Fibroblast of lung (primary cell): ENCODE measurements at regions not wholly inside any gene's neighbourhood (a gene's known extent, or its start where the extent isn't known, plus 50 kb on each side); places are given as distances from the start of the nearest gene placed in this dataset.

Experiments
- DNase-seq, 2 donors: peaks; one replicate each; pipeline versions ENCODE4 v3.0.0 to v3.0.0-alpha.2; 2010; ENCODE audit warnings: low read depth in 2 of 2
- H2AFZ ChIP-seq: 2 replicates; pipeline ENCODE4 v1.5.1; 2012; ENCODE audit warnings: low read length, control low read depth, inconsistent platforms
- H3K27ac ChIP-seq: 2 replicates; pipeline ENCODE4 v1.5.1; 2011; ENCODE audit warnings: low read length, control low read depth; ENCODE audit not compliant: insufficient read depth
- H3K27me3 ChIP-seq: 2 replicates; pipeline ENCODE4 v1.5.1; 2011; ENCODE audit warnings: mild to moderate bottlenecking, low read length; ENCODE audit not compliant: control insufficient read depth, insufficient read depth
- H3K36me3 ChIP-seq: 2 replicates; pipeline ENCODE4 v1.5.1; 2011; ENCODE audit warnings: low read length; ENCODE audit not compliant: control insufficient read depth, insufficient read depth
- H3K4me1 ChIP-seq: 2 replicates; pipeline ENCODE4 v1.5.1; 2011; ENCODE audit warnings: low read length; ENCODE audit not compliant: control insufficient read depth, insufficient read depth; ENCODE audit errors: extremely low read depth
- H3K4me2 ChIP-seq: 2 replicates; pipeline ENCODE4 v1.5.1; 2011; ENCODE audit warnings: low read length, control low read depth; ENCODE audit not compliant: insufficient read depth; ENCODE audit errors: extremely low read depth
- H3K4me3 ChIP-seq, 4 experiments: fragments of 200-600 bp in 1 of 4; sonication (generic) in 1 of 4; replicated peaks in 1 of 4; 2 replicates each; pipeline ENCODE4 v1.5.1; 2011 to 2016; ENCODE audit warnings: low read length in 4 of 4, low read depth in 3 of 4, mild to moderate bottlenecking in 3 of 4, control low read depth in 2 of 4, inconsistent platforms in 1 of 4, mixed read lengths in 1 of 4; ENCODE audit not compliant: insufficient read depth in 1 of 4; ENCODE audit errors: control extremely low read depth in 1 of 4
- H3K79me2 ChIP-seq: 2 replicates; pipeline ENCODE4 v1.5.1; 2012; ENCODE audit warnings: mild to moderate bottlenecking, low read length, inconsistent platforms; ENCODE audit not compliant: control insufficient read depth, insufficient read depth
- H3K9ac ChIP-seq: 2 replicates; pipeline ENCODE4 v1.5.1; 2011; ENCODE audit warnings: mild to moderate bottlenecking, low read length, control low read depth; ENCODE audit not compliant: insufficient read depth
- H3K9me3 ChIP-seq: 2 replicates; pipeline ENCODE4 v1.5.1; 2012; ENCODE audit warnings: low read depth, low read length; ENCODE audit not compliant: control insufficient read depth, insufficient read depth
- H4K20me1 ChIP-seq: 2 replicates; pipeline ENCODE4 v1.5.1; 2011; ENCODE audit warnings: low read length; ENCODE audit not compliant: control insufficient read depth, insufficient read depth; ENCODE audit errors: extremely low read depth
- EZH2 ChIP-seq: IDR thresholded peaks from 2 replicates; pipeline ENCODE4 v1.5.1; 2012; ENCODE audit warnings: low read length, control low read depth, mild to moderate bottlenecking; ENCODE audit errors: missing control alignments
- TF ChIP-seq, protein P1 (sequence below), 2 donors: IDR thresholded peaks in 1 of 2; conservative IDR thresholded peaks in 1 of 2; 1 replicate in 1 of 2; 2 replicates in 1 of 2; pipeline ENCODE4 v1.5.1; 2011 to 2012; ENCODE audit warnings: low read length in 2 of 2, control low read depth in 1 of 2, inconsistent platforms in 1 of 2, low read depth in 1 of 2, mild to moderate bottlenecking in 1 of 2

GRCh38 chr13:89097994-89098393 is 1426.8 kb downstream of the SLITRK5 start:
- H3K79me2 ChIP-seq: no peaks in the 10 kb centered on the region
- no peak for TF ChIP-seq EZH2
- TF ChIP-seq, protein P1, sequence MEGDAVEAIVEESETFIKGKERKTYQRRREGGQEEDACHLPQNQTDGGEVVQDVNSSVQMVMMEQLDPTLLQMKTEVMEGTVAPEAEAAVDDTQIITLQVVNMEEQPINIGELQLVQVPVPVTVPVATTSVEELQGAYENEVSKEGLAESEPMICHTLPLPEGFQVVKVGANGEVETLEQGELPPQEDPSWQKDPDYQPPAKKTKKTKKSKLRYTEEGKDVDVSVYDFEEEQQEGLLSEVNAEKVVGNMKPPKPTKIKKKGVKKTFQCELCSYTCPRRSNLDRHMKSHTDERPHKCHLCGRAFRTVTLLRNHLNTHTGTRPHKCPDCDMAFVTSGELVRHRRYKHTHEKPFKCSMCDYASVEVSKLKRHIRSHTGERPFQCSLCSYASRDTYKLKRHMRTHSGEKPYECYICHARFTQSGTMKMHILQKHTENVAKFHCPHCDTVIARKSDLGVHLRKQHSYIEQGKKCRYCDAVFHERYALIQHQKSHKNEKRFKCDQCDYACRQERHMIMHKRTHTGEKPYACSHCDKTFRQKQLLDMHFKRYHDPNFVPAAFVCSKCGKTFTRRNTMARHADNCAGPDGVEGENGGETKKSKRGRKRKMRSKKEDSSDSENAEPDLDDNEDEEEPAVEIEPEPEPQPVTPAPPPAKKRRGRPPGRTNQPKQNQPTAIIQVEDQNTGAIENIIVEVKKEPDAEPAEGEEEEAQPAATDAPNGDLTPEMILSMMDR (conservative IDR thresholded peaks at IDR 0.05 in 1 of 2, IDR thresholded peaks at IDR 0.05 in 1 of 2; ENCODE audit: low read depth in 1 of 2, low read length in 2 of 2): no peak
- H3K9me3 ChIP-seq: no peaks in the 10 kb centered on the region
- no peak overlapping the region for H3K27ac ChIP-seq
- H3K4me1 ChIP-seq: no peaks in the 10 kb centered on the region
- no peak for DNase-seq
- no peaks in the 10 kb centered on the region for H4K20me1 ChIP-seq
- H3K4me3 ChIP-seq: no peak overlapping the region
- H3K4me2 ChIP-seq: no peak overlapping the region
- no peak overlapping the region for H2AFZ ChIP-seq
- H3K27me3 ChIP-seq: no peaks in the 10 kb centered on the region
- H3K9ac ChIP-seq: no peak overlapping the region
- no peaks in the 10 kb centered on the region for H3K36me3 ChIP-seq

GRCh38 chr13:89113744-89114143 is 1442.6 kb downstream of the SLITRK5 start:
- H3K9me3 ChIP-seq: no peaks in the 10 kb centered on the region
- no peak overlapping the region for H3K27ac ChIP-seq
- no peak overlapping the region for H2AFZ ChIP-seq
- H4K20me1 ChIP-seq: no peaks in the 10 kb centered on the region
- no peaks in the 10 kb centered on the region for H3K27me3 ChIP-seq
- no peak overlapping the region for H3K4me2 ChIP-seq
- H3K79me2 ChIP-seq: no peaks in the 10 kb centered on the region
- no peaks in the 10 kb centered on the region for H3K4me1 ChIP-seq
- no peak for DNase-seq
- no peak overlapping the region for H3K4me3 ChIP-seq
- no peak overlapping the region for H3K9ac ChIP-seq
- no peaks in the 10 kb centered on the region for H3K36me3 ChIP-seq
- TF ChIP-seq, protein P1 (conservative IDR thresholded peaks at IDR 0.05 in 1 of 2, IDR thresholded peaks at IDR 0.05 in 1 of 2; ENCODE audit: low read depth in 1 of 2, low read length in 2 of 2): no peak
- TF ChIP-seq EZH2: no peak

GRCh38 chr13:89115307-89115706 is 1444.1 kb downstream of the SLITRK5 start:
- no peaks in the 10 kb centered on the region for H3K4me1 ChIP-seq
- H4K20me1 ChIP-seq: no peaks in the 10 kb centered on the region
- no peak for DNase-seq
- H3K27ac ChIP-seq: no peak overlapping the region
- H3K9me3 ChIP-seq: no peaks in the 10 kb centered on the region
- no peaks in the 10 kb centered on the region for H3K36me3 ChIP-seq
- no peak overlapping the region for H2AFZ ChIP-seq
- no peaks in the 10 kb centered on the region for H3K79me2 ChIP-seq
- H3K9ac ChIP-seq: no peak overlapping the region
- no peaks in the 10 kb centered on the region for H3K27me3 ChIP-seq
- no peak for TF ChIP-seq EZH2
- TF ChIP-seq, protein P1 (conservative IDR thresholded peaks at IDR 0.05 in 1 of 2, IDR thresholded peaks at IDR 0.05 in 1 of 2; ENCODE audit: low read depth in 1 of 2, low read length in 2 of 2): peak; percentile 4 to 14
- no peak overlapping the region for H3K4me2 ChIP-seq
- H3K4me3 ChIP-seq: no peak overlapping the region
